Endothelial cell of umbilical vein (primary cell): ENCODE measurements at regions not wholly inside any gene's neighbourhood (a gene's known extent, or its start where the extent isn't known, plus 50 kb on each side); places are given as distances from the start of the nearest gene placed in this dataset.
"Not testable (repeated sequence)": the region's sequence is repeated elsewhere in the genome, so short reads cannot be mapped to it uniquely, and the experiment has no call there.

ENCODE experiments used
- BruUV-seq: library from RNA; stranded (reverse); fragments of 400-500 nt; replicated peaks from 2 replicates; lab custom pipeline; 2021; lab: Mats Ljungman, UMichigan
- CTCF ChIA-PET: fragments of 300-600, 350-600 bp; sonication (Branson Sonifier 250); formaldehyde crosslinking; loops from one replicate; lab custom pipeline; 2021; ENCODE audit warnings: antibody characterized with exemption, inconsistent platforms; lab: Charles Lee
- POLR2A ChIA-PET: fragments of 300-600, 350-600 bp; sonication (Branson Sonifier 250); formaldehyde crosslinking; loops from one replicate; lab custom pipeline; 2021; ENCODE audit warnings: antibody characterized with exemption, inconsistent platforms; lab: Charles Lee
- DNase-seq: peaks from one replicate; pipeline ENCODE4 v3.0.0-alpha.2; 2011; ENCODE audit warnings: low read depth, low spot score
- FAIRE-seq: peaks from 2 replicates; lab custom pipeline; 2011; peaks lifted over from hg19 to GRCh38; lab: Jason Lieb, UNC
- H2AFZ ChIP-seq: 2 replicates; pipeline ENCODE4 v1.6.0; 2012; ENCODE audit warnings: low read depth, low read length, control low read depth, inconsistent platforms
- H3K27ac ChIP-seq: 2 replicates; pipeline ENCODE4 v1.5.1; 2011; ENCODE audit warnings: low read depth, mild to moderate bottlenecking, control low read depth, low read length, moderate library complexity; ENCODE audit not compliant: insufficient read depth
- H3K27me3 ChIP-seq, 2 experiments: 2 replicates each; pipeline versions ENCODE4 v1.6.0 to v1.6.1; 2011; ENCODE audit warnings: low read length in 2 of 2, mixed read lengths in 1 of 2; ENCODE audit not compliant: control insufficient read depth in 2 of 2, insufficient read depth in 2 of 2
- H3K36me3 ChIP-seq, 2 experiments: 2 replicates in 1 of 2; 3 replicates in 1 of 2; pipeline ENCODE4 v1.5.1; 2011; ENCODE audit warnings: low read length in 2 of 2, mild to moderate bottlenecking in 1 of 2, moderate library complexity in 1 of 2; ENCODE audit not compliant: control insufficient read depth in 2 of 2, insufficient read depth in 2 of 2; ENCODE audit errors: extremely low read depth in 1 of 2
- H3K4me1 ChIP-seq: 3 replicates; pipeline ENCODE4 v1.5.1; 2011; ENCODE audit warnings: mild to moderate bottlenecking, low read length; ENCODE audit not compliant: control insufficient read depth, insufficient read depth; ENCODE audit errors: extremely low read depth
- H3K4me2 ChIP-seq: 2 replicates; pipeline ENCODE4 v1.6.1; 2011; ENCODE audit warnings: low read length, control low read depth, mixed read lengths; ENCODE audit not compliant: insufficient read depth
- H3K4me3 ChIP-seq, 3 experiments: fragments of 200-600 bp in 1 of 3; sonication (generic), shearing (Covaris generic) in 1 of 3; replicated peaks in 1 of 3; 2 replicates each; pipeline ENCODE4 v1.5.1; 2011 to 2016; ENCODE audit warnings: control low read depth in 3 of 3, low read length in 3 of 3, mild to moderate bottlenecking in 2 of 3, inconsistent platforms in 1 of 3, low read depth in 1 of 3, moderate library complexity in 1 of 3; ENCODE audit not compliant: insufficient read depth in 1 of 3
- H3K79me2 ChIP-seq: 2 replicates; pipeline ENCODE4 v1.6.0; 2012; ENCODE audit warnings: low read length, inconsistent platforms; ENCODE audit not compliant: control insufficient read depth, insufficient read depth
- H3K9ac ChIP-seq: replicated peaks from 2 replicates; pipeline ENCODE3; 2011; ENCODE audit warnings: low read length, control low read depth; ENCODE audit not compliant: insufficient read depth; ENCODE audit errors: extremely low read depth
- H3K9me1 ChIP-seq: replicated peaks from 3 replicates; pipeline ENCODE4 v1.6.0; 2011; ENCODE audit warnings: mild to moderate bottlenecking, low read length; ENCODE audit not compliant: control insufficient read depth, insufficient read depth; ENCODE audit errors: extremely low read depth
- H3K9me3 ChIP-seq: replicated peaks from 2 replicates; pipeline ENCODE4 v1.5.1; 2012; ENCODE audit warnings: low read length, inconsistent platforms; ENCODE audit not compliant: control insufficient read depth, insufficient read depth
- H4K20me1 ChIP-seq: replicated peaks from 2 replicates; pipeline ENCODE3; 2011; ENCODE audit warnings: mild to moderate bottlenecking, low read length; ENCODE audit not compliant: control insufficient read depth, insufficient read depth; ENCODE audit errors: extremely low read depth
- CTCF ChIP-seq, 2 donors: IDR thresholded peaks; 1 replicate in 1 of 2; 2 replicates in 1 of 2; pipeline ENCODE4 v1.5.1; 2011; ENCODE audit warnings: low read length in 2 of 2, mild to moderate bottlenecking in 2 of 2, moderate library complexity in 2 of 2, control low read depth in 1 of 2, inconsistent platforms in 1 of 2, low read depth in 1 of 2; ENCODE audit not compliant: insufficient read depth in 1 of 2; ENCODE audit errors: extremely low read depth in 1 of 2
- EZH2 ChIP-seq: IDR thresholded peaks from 2 replicates; pipeline ENCODE4 v1.6.1; 2012; ENCODE audit warnings: borderline replicate concordance, low read depth, mild to moderate bottlenecking, moderate library complexity, low read length, inconsistent platforms; ENCODE audit not compliant: severe bottlenecking
- FOS ChIP-seq: IDR thresholded peaks from 2 replicates; pipeline ENCODE4 v1.6.1; 2011; ENCODE audit warnings: mild to moderate bottlenecking, low read length, moderate library complexity, borderline replicate concordance; ENCODE audit not compliant: insufficient read depth
- GATA2 ChIP-seq: IDR thresholded peaks from 2 replicates; pipeline ENCODE4 v1.7.0; 2011; ENCODE audit warnings: low read depth, mild to moderate bottlenecking, moderate library complexity, mixed read lengths, low read length; ENCODE audit not compliant: insufficient read length, insufficient read depth
- JUN ChIP-seq: IDR thresholded peaks from 2 replicates; pipeline ENCODE4 v1.6.1; 2011; ENCODE audit warnings: borderline replicate concordance, low read depth; ENCODE audit not compliant: insufficient read length, insufficient read depth
- MAX ChIP-seq: IDR thresholded peaks from 2 replicates; pipeline ENCODE4 v1.6.1; 2011; ENCODE audit not compliant: insufficient read depth, insufficient read length
- MYC ChIP-seq: IDR thresholded peaks from one replicate; pipeline ENCODE4 v1.6.1; 2011; ENCODE audit warnings: mild to moderate bottlenecking, low read depth, low read length
- POLR2A ChIP-seq: IDR thresholded peaks from 2 replicates; pipeline ENCODE4 v1.6.1; 2012; ENCODE audit warnings: low read depth, mild to moderate bottlenecking, control low read depth, low read length
- POLR2AphosphoS5 ChIP-seq: IDR thresholded peaks from 2 replicates; pipeline ENCODE4 v1.6.1; 2012; ENCODE audit warnings: low read depth, mild to moderate bottlenecking, control low read depth, low read length, moderate library complexity; ENCODE audit not compliant: insufficient read depth
- dilution Hi-C: fragments of 300-500 bp; cut with MboI; formaldehyde crosslinking; loops from one replicate; pipeline ENCODE4 v1.15.0; 2019; ENCODE audit warnings: low sequenced_read_pairs; ENCODE audit not compliant: extremely low pct_ligation_motif_present
- intact Hi-C: fragments of 100-400 bp; cut with micrococcal nuclease; formaldehyde crosslinking; loops from one replicate; pipeline ENCODE4 v1.10.0; 2022

GRCh38 chr2:2721296-2721835 is 390.3 kb upstream of the MYT1L start:
- H3K4me2 ChIP-seq: no peak overlapping the region
- CTCF ChIA-PET: no interaction called here
- no peaks in the 10 kb centered on the region for H3K9me3 ChIP-seq
- no peaks in the 10 kb centered on the region for H3K9me1 ChIP-seq
- no peaks in the 10 kb centered on the region for H4K20me1 ChIP-seq
- no TSS peak for BruUV-seq
- H3K36me3 ChIP-seq: no peaks in the 10 kb centered on the region
- no peaks in the 10 kb centered on the region for H3K79me2 ChIP-seq
- TF ChIP-seq GATA2 (no peak), CTCF (IDR thresholded peaks at IDR 0.05; ENCODE audit: extremely low read depth in 1 of 2, insufficient read depth in 1 of 2, low read depth in 1 of 2, low read length in 2 of 2) (no peak), FOS (no peak), EZH2 (no peak), POLR2AphosphoS5 (no peak), MYC (no peak), MAX (no peak), POLR2A (no peak), JUN (no peak)
- FAIRE-seq (no peak), DNase-seq (no peak)
- intact Hi-C loops: no loop called here
- no peak overlapping the region for H3K4me3 ChIP-seq
- H3K4me1 ChIP-seq: no peaks in the 10 kb centered on the region
- no peak overlapping the region for H3K9ac ChIP-seq
- POLR2A ChIA-PET: no interaction called here
- H2AFZ ChIP-seq: no peak overlapping the region
- dilution Hi-C loops: no loop called here
- no peaks in the 10 kb centered on the region for H3K27me3 ChIP-seq
- no peak overlapping the region for H3K27ac ChIP-seq

GRCh38 chr2:2720806-2721205 is 389.7 kb upstream of the MYT1L start:
- CTCF ChIA-PET, H3K4me3 ChIP-seq, POLR2A ChIA-PET, H3K9me3 ChIP-seq, H3K36me3 ChIP-seq, H3K79me2 ChIP-seq, H3K4me2 ChIP-seq, H3K9me1 ChIP-seq, H3K27ac ChIP-seq, intact Hi-C loops, H4K20me1 ChIP-seq, H2AFZ ChIP-seq, dilution Hi-C loops, DNase-seq, H3K9ac ChIP-seq, FAIRE-seq, H3K27me3 ChIP-seq, BruUV-seq, H3K4me1 ChIP-seq: not testable (repeated sequence)
